GM12865 (cell line): ENCODE measurements at regions not wholly inside any gene's neighbourhood (a gene's known extent, or its start where the extent isn't known, plus 50 kb on each side); places are given as distances from the start of the nearest gene placed in this dataset.
"Not testable (repeated sequence)": the region's sequence is repeated elsewhere in the genome, so short reads cannot be mapped to it uniquely, and the experiment has no call there.

ENCODE experiments used
- DNase-seq: peaks from one replicate; pipeline ENCODE4 v3.0.0; 2010; ENCODE audit warnings: low read depth
- H3K4me3 ChIP-seq: 2 replicates; pipeline ENCODE4 v1.5.1; 2011; ENCODE audit warnings: mild to moderate bottlenecking, low read depth, low read length, control low read depth
- TF ChIP-seq, protein P1 (sequence below): IDR thresholded peaks from 2 replicates; pipeline ENCODE4 v1.5.1; 2011; ENCODE audit warnings: low read length, control low read depth, low read depth, inconsistent platforms; ENCODE audit not compliant: insufficient read depth; ENCODE audit errors: missing control alignments

DNA sequence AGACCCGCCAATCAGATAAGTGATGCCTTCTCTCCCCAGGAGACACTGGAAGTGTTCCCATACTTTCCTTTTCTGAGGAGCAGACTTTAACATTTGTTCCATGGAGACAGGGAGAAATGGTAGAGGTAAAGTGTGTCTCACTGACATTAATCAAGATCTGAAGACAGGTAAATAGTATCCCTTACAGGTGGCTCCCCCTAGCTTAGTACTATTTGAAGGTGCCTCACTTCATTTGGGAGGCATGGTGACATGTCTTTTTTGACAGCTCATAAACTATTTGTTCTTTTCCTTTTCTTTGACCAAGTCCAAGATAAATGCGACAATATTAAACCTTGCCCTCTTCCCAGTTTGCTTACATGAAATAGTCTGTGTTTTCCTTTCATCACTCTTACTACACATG, 485.6 kb upstream of the IL12A start:
- no peak for DNase-seq
- TF ChIP-seq, protein P1, sequence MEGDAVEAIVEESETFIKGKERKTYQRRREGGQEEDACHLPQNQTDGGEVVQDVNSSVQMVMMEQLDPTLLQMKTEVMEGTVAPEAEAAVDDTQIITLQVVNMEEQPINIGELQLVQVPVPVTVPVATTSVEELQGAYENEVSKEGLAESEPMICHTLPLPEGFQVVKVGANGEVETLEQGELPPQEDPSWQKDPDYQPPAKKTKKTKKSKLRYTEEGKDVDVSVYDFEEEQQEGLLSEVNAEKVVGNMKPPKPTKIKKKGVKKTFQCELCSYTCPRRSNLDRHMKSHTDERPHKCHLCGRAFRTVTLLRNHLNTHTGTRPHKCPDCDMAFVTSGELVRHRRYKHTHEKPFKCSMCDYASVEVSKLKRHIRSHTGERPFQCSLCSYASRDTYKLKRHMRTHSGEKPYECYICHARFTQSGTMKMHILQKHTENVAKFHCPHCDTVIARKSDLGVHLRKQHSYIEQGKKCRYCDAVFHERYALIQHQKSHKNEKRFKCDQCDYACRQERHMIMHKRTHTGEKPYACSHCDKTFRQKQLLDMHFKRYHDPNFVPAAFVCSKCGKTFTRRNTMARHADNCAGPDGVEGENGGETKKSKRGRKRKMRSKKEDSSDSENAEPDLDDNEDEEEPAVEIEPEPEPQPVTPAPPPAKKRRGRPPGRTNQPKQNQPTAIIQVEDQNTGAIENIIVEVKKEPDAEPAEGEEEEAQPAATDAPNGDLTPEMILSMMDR = no peak
- H3K4me3 ChIP-seq = no peak overlapping the region

DNA sequence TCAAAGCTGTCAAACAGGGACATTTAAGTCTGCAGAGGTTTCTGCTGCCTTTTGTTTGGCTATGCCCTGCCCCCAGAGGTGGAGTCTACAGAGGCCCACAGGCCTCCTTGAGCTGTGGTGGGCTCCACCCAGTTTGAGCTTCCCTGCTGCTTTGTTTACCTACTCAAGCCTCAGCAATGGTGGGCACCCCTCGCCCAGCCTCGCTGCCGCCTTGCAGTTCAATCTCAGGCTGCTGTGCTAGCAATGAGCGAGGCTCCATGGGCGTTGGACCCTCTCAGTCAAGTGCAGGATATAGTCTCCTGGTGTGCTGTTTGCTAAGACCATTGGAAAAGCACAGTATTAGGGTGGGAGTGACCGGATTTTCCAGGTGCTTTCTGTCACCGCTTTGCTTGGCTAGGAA, 477.6 kb upstream of the IL12A start:
- DNase-seq, H3K4me3 ChIP-seq: not testable (repeated sequence)

DNA sequence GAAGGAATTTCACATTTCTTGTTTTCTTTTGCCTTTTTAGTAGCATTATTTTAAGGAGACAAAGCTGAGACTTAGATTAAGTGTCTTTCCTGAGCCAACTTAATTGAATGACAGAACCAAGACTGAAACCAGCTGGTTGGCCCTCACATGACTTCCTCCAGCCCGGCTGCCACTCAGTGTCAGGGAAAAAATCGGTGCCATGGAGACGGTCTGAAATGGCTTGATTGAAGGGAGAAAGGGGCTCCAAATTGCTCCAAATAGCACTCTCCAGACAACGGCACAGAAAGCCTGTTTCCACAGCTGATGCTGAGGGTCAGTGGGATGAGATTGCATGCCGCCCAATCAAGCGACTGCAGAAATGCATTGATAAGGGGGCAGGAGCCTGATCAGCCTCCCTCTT, 475.2 kb upstream of the IL12A start:
- DNase-seq = no peak
- H3K4me3 ChIP-seq = no peak overlapping the region
- TF ChIP-seq, protein P1 = no peak

DNA sequence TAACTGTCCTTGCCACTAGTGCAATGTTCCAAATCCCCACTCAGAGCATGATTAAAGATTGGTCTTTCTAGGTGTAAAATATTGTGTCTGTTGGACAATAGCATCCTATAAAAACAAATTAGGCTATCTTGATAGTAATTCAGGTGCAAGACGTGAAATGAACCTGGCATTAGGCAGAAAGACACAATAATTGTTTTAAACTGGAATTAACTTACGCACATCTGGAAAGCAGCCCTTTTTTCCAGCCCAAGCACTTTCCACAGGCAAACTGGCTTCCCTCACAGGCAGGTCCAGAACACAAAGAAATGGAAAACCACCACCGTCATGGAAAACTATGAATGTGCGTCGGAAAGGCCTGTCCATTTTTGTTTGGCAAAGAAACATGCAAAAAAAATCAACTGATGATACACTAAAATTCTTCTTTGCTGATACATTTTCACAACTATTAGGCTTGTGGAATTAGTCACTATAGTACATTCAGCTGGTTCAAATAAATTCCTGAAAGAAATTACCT, 474.7 kb upstream of the IL12A start:
- no peak for DNase-seq
- TF ChIP-seq, protein P1 = no peak
- no peak overlapping the region for H3K4me3 ChIP-seq

DNA sequence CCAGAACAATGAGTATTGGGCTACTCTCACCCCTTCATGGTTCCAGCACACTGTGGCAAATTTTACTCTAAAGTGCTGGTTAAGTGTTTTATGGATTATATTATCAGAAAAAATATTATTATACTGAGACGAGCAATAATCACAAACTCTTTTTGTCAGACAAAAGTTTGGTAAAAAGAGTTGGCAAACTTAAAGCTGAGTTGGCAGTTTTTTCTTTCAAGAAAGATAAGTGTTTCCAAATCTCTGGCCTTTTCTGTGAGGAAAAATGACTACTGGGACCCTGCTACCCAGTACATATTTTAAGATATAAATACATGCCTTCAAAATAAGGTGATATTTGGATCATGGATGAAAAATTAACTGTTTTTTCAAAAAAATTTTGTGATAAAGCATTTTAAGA, 471.5 kb upstream of the IL12A start:
- no peak overlapping the region for H3K4me3 ChIP-seq
- TF ChIP-seq, protein P1 = no peak
- no peak for DNase-seq

DNA sequence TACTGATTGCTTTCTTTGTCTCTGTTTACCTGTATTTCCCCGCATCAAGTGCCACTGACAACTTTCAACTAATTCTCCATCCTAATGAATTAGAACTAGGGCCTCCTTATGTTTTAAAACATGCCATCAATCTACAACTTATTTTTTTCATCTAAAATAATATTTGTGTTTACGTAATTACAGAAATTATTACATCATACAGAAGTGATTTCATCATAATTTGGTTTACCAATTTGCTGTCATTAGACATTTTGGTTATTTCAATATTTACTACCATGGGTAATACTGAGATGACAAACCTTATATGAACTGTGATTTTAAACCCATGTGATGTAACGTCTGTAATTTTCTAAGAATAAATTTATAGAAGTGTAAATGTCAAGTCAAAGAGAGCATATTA, 468.0 kb upstream of the IL12A start:
- no peak for DNase-seq
- no peak overlapping the region for H3K4me3 ChIP-seq
- TF ChIP-seq, protein P1 = no peak

DNA sequence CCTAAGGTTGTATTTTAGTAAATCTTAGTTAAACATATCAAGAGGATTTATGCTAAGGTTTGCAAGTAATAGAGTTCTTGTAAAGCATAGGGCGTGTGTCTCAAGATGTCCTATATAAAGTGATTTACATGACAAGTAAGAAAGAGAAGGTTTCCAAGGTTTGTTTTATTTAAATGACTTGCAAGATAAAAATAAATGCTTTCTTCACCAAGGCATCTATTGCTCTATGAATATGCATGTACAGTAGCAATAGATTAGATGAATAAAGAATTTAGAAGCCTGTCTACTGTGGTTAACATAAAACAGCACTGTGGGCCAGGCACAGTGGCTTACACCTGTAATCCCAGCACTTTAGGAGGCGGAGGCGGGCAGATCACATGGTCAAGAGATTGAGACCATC, 466.4 kb upstream of the IL12A start:
- H3K4me3 ChIP-seq = no peak overlapping the region
- no peak for DNase-seq
- TF ChIP-seq, protein P1 = no peak
